Neural cell (in vitro differentiated cells): ENCODE measurements at regions not wholly inside any gene's neighbourhood (a gene's known extent, or its start where the extent isn't known, plus 50 kb on each side); places are given as distances from the start of the nearest gene placed in this dataset.

ENCODE experiments used
- MXI1 ChIP-seq: fragments of 450-650 bp; conservative IDR thresholded peaks from 2 replicates; pipeline ENCODE4 v1.6.1; 2014; ENCODE audit warnings: antibody characterized with exemption, mild to moderate bottlenecking; ENCODE audit not compliant: poor library complexity, severe bottlenecking
- TF ChIP-seq, protein P1 (sequence below): fragments of 450-650 bp; IDR thresholded peaks from 2 replicates; pipeline ENCODE4 v1.5.1; 2014; ENCODE audit warnings: antibody characterized with exemption, mild to moderate bottlenecking, moderate library complexity; ENCODE audit not compliant: poor library complexity, severe bottlenecking
- TF ChIP-seq, protein P2 (sequence below): IDR thresholded peaks from 2 replicates; pipeline ENCODE4 v1.6.1; 2012; ENCODE audit warnings: borderline replicate concordance

GRCh38 chr7:69162326-69162725 lies 435.9 kb upstream of the AUTS2 start:
- TF ChIP-seq, protein P1, sequence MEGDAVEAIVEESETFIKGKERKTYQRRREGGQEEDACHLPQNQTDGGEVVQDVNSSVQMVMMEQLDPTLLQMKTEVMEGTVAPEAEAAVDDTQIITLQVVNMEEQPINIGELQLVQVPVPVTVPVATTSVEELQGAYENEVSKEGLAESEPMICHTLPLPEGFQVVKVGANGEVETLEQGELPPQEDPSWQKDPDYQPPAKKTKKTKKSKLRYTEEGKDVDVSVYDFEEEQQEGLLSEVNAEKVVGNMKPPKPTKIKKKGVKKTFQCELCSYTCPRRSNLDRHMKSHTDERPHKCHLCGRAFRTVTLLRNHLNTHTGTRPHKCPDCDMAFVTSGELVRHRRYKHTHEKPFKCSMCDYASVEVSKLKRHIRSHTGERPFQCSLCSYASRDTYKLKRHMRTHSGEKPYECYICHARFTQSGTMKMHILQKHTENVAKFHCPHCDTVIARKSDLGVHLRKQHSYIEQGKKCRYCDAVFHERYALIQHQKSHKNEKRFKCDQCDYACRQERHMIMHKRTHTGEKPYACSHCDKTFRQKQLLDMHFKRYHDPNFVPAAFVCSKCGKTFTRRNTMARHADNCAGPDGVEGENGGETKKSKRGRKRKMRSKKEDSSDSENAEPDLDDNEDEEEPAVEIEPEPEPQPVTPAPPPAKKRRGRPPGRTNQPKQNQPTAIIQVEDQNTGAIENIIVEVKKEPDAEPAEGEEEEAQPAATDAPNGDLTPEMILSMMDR: no peak
- no peak for TF ChIP-seq MXI1
- TF ChIP-seq, protein P2, sequence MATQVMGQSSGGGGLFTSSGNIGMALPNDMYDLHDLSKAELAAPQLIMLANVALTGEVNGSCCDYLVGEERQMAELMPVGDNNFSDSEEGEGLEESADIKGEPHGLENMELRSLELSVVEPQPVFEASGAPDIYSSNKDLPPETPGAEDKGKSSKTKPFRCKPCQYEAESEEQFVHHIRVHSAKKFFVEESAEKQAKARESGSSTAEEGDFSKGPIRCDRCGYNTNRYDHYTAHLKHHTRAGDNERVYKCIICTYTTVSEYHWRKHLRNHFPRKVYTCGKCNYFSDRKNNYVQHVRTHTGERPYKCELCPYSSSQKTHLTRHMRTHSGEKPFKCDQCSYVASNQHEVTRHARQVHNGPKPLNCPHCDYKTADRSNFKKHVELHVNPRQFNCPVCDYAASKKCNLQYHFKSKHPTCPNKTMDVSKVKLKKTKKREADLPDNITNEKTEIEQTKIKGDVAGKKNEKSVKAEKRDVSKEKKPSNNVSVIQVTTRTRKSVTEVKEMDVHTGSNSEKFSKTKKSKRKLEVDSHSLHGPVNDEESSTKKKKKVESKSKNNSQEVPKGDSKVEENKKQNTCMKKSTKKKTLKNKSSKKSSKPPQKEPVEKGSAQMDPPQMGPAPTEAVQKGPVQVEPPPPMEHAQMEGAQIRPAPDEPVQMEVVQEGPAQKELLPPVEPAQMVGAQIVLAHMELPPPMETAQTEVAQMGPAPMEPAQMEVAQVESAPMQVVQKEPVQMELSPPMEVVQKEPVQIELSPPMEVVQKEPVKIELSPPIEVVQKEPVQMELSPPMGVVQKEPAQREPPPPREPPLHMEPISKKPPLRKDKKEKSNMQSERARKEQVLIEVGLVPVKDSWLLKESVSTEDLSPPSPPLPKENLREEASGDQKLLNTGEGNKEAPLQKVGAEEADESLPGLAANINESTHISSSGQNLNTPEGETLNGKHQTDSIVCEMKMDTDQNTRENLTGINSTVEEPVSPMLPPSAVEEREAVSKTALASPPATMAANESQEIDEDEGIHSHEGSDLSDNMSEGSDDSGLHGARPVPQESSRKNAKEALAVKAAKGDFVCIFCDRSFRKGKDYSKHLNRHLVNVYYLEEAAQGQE: no peak
